ENCODE measurements at regions not wholly inside any gene's neighbourhood (a gene's known extent, or its start where the extent isn't known, plus 50 kb on each side); places are given as distances from the start of the nearest gene placed in this dataset.
A peak's percentile ranks its signal among the peaks of the same experiment; 100 is the strongest.

DNA sequence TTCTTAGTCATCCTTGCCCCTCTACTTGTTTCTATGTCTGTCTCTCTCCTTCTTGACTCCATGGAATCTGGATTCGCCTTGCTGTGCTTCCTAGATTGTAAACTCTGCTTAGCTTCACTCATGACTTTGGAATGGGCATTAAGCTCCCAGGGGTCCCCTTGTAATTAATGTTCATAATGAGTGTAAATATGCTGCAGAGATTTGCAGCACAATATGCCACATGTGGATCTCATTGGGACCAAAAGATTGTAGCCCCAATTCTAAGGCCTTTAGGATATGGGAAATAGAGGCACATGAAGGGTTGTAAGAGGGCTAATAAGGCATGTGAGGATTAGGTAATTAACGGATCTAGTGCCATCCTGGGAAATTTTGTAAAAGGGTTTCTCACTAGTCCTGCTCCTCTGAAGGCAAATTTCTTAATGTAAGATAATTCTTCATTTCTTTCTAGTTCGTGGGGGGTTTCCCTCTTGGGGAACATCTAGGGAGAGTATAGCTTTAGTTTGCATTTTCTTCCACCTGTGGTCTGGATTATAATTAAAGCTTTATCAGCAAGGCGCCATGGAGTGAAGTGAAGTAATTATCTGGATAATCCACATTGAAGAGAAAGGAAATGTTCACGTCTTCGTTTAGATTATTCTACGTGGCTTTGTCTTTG, 659.2 kb upstream of the PLXNA2 start:
- DNase-seq (ENCODE audit: low spot score) = no peak

DNA sequence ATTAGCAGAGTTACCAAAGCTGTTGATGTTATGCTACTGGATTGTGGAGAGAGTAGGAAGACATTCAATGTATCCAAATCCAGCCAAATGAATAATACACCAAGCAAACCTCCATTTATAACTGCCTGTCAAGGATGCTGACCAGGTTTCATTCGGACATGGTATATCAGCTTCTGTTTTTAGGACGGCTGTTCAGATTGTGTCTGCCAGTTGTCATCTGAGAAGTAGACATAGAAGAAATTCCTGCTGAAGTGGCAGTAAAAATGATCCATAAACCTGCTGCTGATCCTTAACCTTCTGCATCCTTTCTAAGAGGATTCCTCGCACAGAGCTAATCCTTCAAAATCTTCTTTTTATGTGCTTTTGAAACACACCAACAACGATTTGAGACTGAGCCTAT, 663.6 kb upstream of the PLXNA2 start:
- DNase-seq (ENCODE audit: low spot score) = no peak

DNA sequence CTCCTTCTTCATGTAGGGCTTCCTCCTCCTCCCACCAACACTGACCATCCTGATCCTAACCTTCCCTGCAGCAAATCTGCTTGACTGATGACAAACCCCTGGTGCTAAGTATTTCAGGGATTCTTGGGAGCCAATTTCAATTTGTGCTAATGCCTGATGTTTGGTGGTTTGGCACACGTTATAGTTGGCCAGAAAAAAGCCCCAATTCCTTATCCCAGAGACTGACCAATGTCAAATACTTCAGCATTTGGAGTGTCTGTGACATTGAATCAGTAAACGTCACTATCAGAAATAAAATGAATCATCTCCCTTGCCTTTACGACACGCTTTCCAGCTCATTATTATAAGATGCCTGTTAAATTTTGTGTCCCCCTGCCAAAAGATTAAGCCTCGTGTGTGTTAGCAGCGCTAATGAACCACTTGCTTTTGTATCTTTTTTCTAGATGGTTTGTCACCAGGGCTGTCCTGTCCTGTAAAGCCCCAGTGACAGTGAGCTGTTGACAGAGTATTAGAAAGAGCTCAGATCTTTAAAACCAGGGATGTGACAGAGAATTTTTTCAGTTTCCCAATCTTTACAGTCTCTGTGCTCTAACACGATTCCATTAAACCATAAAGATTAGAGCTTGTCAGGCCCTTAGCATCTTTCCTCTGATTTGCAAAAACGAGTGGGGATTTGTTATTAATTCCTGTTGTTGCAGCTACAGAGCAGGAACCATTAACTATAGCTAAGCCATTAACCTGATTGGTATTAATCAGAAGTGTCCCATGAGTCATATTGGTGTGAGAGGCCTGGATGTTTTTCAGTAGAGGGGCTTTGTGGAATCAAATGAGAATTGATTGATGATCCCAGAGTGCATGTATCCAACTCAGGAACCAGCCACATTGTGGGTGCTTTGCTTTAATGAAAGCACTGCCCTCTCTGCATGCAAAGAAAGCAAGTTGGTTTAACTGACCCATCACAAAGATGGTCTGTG, 665.1 kb upstream of the PLXNA2 start:
- no peak for DNase-seq (ENCODE audit: low spot score)

DNA sequence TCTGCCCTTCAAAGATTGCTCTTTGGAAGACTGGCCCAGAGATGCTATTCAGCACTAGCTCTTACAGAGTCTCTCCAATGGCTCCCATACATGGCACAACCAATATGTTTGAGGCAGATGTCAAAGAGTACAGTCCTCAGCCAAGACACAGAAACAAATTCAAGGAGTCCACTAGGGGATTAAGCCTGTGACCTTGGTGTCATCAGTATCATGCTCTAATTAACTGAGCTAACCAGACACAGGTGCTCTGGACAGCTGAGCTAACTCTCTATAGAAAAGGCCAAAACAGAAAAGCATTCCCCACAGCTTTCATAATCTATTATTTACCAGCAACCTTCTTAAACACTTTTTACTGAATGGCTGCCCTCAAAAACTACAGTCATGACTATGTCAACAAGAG, 666.0 kb upstream of the PLXNA2 start:
- no peak for DNase-seq (ENCODE audit: low spot score)

DNA sequence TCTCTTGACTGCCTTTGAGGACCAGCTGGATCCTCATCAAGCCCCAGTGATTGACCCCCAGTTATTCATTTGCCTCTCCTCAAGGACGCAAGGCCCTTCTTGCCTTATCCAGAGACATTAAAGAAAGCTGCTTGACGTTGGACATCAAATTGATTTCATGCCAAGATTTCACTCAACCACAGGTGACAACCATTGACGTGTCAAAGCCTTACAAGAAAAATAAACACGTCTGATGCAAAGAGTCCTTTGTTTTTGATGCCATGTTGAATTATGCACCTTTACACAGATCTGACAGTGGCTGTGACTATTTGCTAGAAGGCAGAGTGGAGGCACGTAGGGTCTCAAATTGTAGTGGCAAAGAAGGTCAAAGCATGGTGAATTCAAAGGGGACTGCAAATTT, 666.2 kb upstream of the CAMK1G start:
- no peak for DNase-seq (ENCODE audit: low spot score)

DNA sequence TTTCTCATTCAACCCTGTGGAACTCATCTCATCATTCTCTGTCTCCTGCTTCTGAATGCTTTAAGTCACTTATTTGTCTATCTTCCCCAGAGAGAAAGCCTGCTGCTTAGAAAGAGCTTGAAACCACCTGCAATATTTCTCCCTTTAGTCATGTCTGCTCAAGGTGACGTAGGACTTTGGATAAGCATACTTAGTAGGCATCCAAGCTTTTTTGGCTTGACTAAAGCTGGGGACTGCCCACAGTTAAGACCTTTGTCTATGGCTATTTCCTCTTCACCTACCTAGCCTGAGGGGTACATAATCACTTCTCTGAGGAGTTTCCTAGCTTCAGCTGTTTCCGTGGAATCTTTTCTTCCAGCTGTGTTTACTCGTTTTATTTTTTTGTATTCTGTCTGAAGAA, 665.8 kb upstream of the CAMK1G start:
- no peak for DNase-seq (ENCODE audit: low spot score)

DNA sequence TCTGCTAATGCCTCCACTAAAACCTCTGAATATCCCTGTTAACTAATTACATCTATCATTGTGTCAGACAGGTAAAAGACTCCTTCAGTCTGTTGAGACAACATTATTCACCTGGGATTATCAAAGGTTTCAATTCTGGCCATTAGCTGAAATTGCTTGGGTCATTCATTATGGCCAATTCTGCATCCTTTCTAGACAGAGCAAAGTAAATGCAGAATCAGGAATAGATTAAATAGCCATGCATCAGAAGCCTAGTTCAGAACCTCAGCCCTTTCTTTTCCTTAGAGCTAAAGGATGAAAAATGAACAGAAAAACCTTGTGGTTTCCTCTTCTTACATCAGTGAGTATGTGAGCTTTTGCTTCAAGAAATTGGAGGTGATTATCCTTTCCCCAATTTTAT, 665.4 kb upstream of the CAMK1G start:
- DNase-seq (ENCODE audit: low spot score) = no peak

DNA sequence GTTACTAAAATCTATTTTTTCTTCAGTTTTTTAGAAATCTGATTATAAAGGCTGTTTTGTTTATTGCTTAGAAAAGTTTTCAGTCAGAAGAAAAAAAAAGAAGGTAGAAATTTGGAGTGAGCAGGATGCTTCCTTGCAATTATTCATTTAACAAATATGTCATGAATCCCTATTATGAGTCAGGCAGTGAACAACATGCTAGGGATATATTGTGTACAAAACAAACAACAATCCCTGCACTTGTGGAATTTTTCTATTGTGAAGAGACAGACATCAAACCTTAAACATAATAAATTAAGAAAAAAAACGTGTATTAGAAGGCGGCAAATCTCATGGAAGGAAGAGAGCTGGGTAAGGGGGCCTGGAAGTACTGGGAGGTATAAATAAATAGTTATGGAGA, 664.1 kb upstream of the CAMK1G start:
- DNase-seq (ENCODE audit: low spot score) = peak; percentile 46

DNA sequence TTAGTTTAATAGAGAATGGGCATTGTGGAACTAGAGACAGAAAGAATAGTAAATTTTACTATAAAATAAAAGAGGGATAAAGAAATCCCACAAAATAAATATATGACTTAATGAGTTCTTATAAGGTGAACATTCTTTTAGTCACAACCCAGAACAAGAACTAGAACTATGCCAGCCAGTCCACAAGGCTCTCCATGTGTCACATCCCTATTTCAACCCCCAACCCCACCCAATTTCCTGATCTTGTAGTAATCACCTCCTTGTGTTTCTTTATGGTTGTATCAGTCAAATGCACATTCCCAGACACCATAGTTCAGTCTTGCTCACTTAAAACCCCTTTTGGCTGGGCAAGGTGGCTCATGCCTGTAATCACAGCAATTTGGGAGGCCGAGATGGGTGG, 662.3 kb upstream of the CAMK1G start:
- DNase-seq (ENCODE audit: low spot score) = no peak

DNA sequence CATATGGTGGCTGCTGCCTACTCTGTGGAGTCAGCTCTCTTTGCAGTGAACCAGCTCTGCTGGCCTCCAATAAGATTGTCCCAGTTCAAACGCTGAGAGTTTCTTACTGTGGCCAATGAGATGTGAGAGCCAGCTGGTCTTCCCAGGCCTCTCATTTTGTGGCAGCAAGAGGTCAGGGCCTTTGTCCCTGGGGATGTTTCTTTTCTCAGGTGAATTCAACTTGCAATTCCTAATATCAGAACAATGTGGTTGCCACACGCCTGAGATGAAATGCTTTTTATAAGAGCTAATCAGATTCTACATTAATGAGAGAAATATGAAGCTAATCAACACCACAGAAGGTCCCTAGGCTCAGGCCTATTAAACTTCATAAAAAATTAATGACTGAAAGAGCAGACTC, 660.1 kb upstream of the CAMK1G start:
- peak; percentile 32 for DNase-seq (ENCODE audit: low spot score)

DNA sequence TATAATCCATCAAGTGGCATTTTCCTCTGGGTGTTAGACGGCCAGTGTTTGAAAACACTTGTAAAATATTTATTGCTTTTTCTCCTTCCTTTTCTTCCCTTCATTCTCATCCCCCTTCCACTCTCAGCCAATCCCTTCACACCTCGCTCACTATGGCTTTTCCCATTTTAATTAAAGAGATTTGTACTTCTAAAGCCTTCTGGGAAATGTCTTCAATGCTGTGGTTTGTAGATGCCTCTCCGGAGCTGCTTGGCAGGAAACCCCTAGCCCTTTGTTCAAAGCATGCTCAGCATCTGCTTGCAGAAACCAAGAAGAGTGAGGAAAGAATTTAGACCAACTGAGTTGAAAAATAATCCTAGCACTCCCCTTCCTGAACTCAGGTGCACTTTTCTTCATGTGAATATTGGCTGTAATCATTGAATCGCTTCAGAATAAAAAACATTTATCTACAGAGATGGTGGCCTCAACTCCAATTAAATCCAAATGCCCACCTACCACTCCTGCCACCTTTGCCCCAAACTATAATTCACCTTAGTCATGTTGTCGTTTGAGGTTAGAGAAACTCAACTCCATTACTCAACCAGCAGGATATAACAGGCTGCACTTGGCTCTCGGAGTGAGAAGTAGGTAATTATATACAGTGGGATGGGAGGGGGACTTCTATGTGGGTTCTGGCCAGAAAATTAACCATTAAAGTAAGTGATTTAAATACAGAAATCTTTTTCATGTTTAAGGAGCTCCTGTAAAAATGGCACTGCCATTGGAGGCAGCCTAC, 659.4 kb upstream of the CAMK1G start:
- peak; percentile 27 for DNase-seq (ENCODE audit: low spot score)

DNA sequence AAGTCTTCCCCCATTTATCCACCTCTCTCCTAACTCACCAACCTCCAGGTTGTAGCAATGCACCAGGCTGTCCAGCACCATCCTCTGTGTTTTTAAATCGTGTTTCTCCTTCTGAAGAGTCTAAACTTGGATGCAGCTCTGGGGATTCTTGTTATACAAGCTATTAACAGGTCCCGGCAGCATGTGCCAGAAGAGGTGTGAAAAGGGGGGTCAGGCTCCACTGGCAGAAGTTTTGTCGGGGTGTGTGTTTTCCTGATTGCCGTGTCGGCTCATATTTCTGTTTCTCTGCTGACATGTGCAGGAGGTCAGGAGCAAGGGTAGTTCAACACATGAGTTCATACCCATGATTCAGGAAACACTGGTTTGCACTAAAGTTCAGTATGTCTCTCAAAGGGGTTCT, 658.6 kb upstream of the CAMK1G start:
- DNase-seq (ENCODE audit: low spot score) = no peak

DNA sequence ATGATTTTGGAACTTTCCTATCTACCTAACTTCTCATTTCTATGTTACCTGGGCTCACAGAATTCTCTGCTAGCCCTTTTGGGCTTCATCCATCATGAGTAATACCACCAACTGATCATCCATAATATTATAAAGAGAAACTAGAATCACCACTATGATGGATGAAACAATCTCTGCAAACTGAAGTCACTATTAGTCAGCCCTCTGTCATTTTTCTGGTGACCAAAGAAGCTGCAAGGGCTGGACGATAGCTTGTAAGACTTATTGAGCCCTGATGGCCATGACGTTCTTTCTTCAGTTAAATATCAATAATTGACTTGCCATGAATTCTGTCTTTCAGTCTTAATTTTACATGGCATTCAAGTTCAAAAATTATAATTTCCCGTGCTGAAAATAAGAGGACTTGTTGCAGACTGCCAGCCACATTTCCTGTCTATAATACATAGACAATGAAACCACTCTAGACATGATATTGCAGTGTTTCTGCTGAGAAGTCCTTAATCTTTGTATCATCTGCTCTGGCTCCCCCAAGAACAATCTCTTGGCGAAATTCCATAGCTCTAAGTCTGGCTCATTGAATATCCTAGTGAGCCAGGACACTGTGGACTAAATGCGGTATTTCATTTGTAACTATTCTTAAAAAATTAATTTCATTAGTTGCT, 655.0 kb upstream of the CAMK1G start:
- DNase-seq (ENCODE audit: low spot score) = no peak

DNA sequence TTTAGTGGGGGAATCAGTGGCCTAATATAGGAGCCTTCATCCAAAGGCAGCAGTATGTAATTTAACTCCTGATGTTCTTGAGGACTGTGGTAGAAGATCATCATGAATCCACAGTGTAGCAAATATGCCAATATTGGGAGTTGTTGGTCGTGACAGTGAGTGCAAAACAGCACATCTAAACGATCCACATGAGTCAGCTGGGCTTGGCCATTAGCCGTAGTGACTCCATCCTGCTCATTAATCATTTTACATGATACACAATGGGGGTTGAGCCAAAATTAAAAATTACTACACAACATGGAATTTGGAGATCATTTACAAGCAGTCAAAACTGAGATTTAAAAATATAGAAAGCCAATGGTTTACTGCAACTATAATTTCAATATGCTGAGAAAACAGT, 653.9 kb upstream of the CAMK1G start:
- DNase-seq (ENCODE audit: low spot score) = peak; percentile 65

DNA sequence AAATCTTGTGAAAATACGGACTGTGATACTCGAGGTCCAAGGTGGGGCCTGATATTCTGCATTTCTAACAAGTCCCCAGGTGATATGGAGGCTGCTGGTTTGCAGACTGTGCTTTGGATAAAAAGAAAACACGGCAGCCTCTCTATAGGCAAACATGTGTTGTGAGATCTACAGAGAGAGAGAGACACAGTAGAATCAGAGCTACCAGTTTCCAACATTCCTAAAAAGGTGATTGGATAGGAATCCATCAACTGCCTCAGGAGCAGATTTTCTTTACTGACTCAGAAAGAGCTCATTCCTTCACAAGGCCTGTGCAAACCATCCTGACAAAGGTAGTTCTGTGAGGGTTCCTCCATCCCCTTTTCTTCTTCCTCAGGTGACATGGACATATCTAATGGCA, 651.6 kb upstream of the CAMK1G start:
- no peak for DNase-seq (ENCODE audit: low spot score)

DNA sequence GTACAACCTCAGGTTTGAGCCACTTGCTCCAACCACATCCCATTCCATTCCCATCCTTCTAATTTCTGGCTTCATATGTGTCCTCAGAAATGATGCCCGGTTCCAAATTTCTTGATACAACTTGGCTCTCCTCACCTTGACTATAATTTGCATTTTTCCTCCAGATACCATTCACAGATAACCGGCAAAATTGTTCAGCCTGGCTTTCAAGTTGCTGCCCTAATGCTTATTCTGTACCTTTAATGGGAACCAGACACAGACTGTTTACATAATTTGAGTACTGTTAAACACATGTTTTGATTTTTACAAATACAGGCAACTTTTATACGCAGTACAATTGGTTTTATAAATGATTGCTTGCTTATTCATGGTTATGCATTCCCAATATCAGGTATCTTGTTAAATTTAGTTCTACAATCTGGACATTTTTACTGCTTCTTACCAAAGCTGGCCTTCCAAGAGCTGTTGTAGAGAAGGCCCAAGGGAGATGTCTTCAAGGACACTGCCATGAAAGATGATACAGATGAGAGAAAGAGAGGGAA, 649.5 kb upstream of the CAMK1G start:
- DNase-seq (ENCODE audit: low spot score) = no peak

DNA sequence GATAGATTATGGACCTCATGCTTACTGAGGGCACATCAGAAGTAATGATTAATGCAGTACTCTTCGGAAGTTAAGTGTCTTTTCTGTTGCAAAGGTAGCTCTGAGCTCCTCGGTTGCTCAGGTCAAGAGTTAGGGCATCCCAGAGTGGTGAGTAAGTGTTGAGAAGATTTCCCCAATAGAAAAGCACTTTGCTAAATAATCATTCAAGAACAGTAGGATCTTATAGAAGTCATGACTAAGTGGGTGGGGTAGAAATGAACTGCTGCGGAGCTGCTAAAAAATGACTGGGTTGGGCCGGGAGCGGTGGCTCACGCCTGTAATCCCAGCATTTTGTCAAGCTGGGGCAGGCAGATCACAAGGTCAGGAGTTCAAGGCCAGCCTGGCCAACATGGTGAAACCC, 648.6 kb upstream of the CAMK1G start:
- no peak for DNase-seq (ENCODE audit: low spot score)

DNA sequence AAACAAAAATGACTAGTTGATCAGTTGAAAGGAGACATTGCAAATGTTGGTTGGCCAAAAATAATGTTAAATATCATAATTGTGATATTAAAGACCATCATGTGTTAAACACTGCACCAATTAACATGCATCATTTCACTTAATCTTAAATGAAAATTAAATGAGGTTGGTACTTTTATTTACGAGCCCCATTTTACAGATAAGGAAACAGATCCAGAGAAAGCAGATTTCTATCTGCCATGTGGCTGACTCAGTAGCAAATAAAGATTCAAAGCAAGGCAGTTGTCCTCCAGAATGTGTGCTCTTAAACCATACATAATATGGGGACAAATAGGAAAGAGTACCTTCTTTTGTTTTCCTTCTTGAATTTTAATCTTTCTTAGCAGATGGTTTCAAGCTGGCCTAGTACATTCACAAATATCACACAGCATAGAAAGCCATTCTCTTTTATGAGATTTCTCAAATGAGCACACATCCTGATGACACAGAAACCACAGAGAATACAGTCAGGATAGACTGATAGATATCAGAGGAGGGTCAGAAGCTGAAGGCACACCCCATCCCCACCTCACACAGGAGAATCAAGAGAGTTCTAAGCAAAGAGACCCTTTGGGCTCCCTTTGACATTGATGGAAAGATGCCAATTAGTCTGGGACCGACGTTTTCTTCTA, 647.9 kb upstream of the CAMK1G start:
- no peak for DNase-seq (ENCODE audit: low spot score)

DNA sequence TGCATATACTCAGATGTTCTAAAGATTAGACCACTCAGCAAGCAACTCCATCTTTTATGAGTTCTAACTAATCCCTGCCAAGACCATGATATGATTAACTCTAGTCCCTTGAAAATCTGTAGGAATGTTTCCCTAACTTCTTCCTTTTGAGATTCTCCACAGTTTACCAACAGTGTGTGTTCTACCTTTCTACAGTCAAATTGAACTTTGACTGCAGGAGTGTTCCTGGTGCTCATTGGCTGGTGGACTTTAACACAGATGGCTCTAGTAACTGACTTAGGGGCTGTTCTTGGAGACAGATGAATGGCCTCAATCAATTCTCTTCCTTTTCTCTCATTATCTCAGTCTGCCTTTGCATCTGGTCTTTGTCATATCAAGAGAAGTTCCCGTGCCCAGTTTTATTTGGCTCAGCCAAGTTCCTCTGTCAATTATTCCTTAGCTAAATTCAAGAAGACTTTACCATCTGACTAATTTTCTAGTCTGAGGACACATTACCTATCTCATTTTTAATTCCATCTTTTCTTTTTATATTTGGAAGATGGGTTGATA, 643.9 kb upstream of the CAMK1G start:
- DNase-seq (ENCODE audit: low spot score) = no peak

DNA sequence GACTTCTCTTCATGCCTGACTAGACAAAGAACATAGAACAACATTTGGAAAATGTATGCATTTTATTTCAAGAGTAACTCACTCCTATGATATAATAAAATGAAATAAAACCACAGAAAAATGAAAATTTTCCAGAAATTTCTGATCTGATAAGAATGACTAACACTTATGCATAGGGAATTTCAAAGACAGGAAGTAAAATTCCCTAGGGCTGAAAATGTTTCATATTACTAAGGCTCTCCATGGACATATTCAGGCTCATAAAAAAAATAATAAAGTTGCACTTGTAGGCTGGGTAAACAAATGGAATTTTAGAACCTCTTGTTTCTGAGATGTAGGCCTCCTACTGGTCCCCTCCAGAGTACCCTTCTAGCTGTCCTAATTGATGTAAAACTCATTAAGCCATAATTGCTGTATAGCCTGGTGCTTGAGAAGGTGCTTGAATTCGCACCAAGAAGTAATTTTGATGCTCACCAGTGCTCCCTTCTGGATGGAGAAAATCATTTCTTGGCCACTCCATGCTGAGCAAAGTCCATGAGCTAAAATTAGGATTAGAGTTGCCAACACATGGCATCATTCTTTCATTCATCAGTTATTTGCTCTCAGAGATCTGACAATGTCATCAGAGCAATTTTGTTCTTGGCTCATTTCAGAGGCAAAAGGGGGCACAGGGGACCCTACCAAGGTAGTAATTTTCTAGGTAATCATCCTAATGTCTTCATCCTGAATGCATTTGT, 641.0 kb upstream of the CAMK1G start:
- DNase-seq (ENCODE audit: low spot score) = no peak

All from AG20443 (cell line).